SJSA1 (cell line): ENCODE measurements at regions not wholly inside any gene's neighbourhood (a gene's known extent, or its start where the extent isn't known, plus 50 kb on each side); places are given as distances from the start of the nearest gene placed in this dataset.
"Not testable (repeated sequence)": the region's sequence is repeated elsewhere in the genome, so short reads cannot be mapped to it uniquely, and the experiment has no call there.

Experiments used
- DNase-seq, 2 experiments: peaks; one replicate each; pipeline ENCODE4 v3.0.0-alpha.2; 2015 to 2020; ENCODE audit warnings: low spot score in 2 of 2, low read depth in 1 of 2
- H3K27ac ChIP-seq: fragments of 250-450 bp; sonication (Bioruptor Pico); 2 replicates; pipeline ENCODE4 v1.5.1; 2020; ENCODE audit warnings: mild to moderate bottlenecking, moderate library complexity
- H3K27me3 ChIP-seq: fragments of 250-450 bp; sonication (Bioruptor Pico); replicated peaks from 2 replicates; pipeline ENCODE4 v1.5.1; 2020; ENCODE audit warnings: mild to moderate bottlenecking, moderate library complexity
- H3K36me3 ChIP-seq: fragments of 250-450 bp; sonication (Bioruptor Pico); 2 replicates; pipeline ENCODE4 v1.5.1; 2020; ENCODE audit warnings: mild to moderate bottlenecking
- H3K4me1 ChIP-seq: fragments of 250-450 bp; sonication (Bioruptor Pico); replicated peaks from 2 replicates; pipeline ENCODE4 v1.6.1; 2021; ENCODE audit warnings: mild to moderate bottlenecking
- H3K4me3 ChIP-seq: fragments of 250-450 bp; sonication (Bioruptor Pico); 2 replicates; pipeline ENCODE4 v1.5.1; 2020; ENCODE audit warnings: mild to moderate bottlenecking
- H3K9me3 ChIP-seq: fragments of 250-450 bp; sonication (Bioruptor Pico); replicated peaks from 2 replicates; pipeline ENCODE4 v1.5.1; 2020; ENCODE audit warnings: mild to moderate bottlenecking

- H3K9me3 ChIP-seq: no peaks in the 10 kb centered on the region; the same call in 1 of the 2 replicates
- no peaks in the 10 kb centered on the region for H3K4me1 ChIP-seq
- 0 out of 2 replicates have a peak, but pooled peaks cover 3% of the 10 kb centered on the region for H3K27me3 ChIP-seq
- no peaks in the 10 kb centered on the region for H3K36me3 ChIP-seq
- no peak for DNase-seq
- no peak overlapping the region for H3K27ac ChIP-seq
- H3K4me3 ChIP-seq: no peak overlapping the region
These were observed 409.5 kb downstream of the MIAT start for GRCh38 chr22:27066856-27067255.

GRCh38 chr22:27068121-27068520 lies 410.7 kb downstream of the MIAT start:
- H3K4me1 ChIP-seq: no peaks in the 10 kb centered on the region
- no peak overlapping the region for H3K27ac ChIP-seq
- H3K4me3 ChIP-seq: no peak overlapping the region
- H3K27me3 ChIP-seq: peaks cover 8% of the 10 kb centered on the region
- H3K36me3 ChIP-seq: no peaks in the 10 kb centered on the region
- no peak for DNase-seq
- no peaks in the 10 kb centered on the region; the same call in 1 of the 2 replicates for H3K9me3 ChIP-seq

- H3K27ac ChIP-seq: no peak overlapping the region
- H3K36me3 ChIP-seq: no peaks in the 10 kb centered on the region
- no peaks in the 10 kb centered on the region; the same call in 1 of the 2 replicates for H3K9me3 ChIP-seq
- DNase-seq: no peak
- peaks cover 8% of the 10 kb centered on the region for H3K27me3 ChIP-seq
- H3K4me1 ChIP-seq: no peaks in the 10 kb centered on the region
- no peak overlapping the region for H3K4me3 ChIP-seq
These were observed 413.2 kb downstream of the MIAT start for GRCh38 chr22:27070594-27070993.

- DNase-seq: no peak
- H3K4me1 ChIP-seq: no peaks in the 10 kb centered on the region
- H3K4me3 ChIP-seq: no peak overlapping the region
- no peak overlapping the region for H3K27ac ChIP-seq
- H3K36me3 ChIP-seq: no peaks in the 10 kb centered on the region
- H3K9me3 ChIP-seq: no peaks in the 10 kb centered on the region; the same call in 1 of the 2 replicates
- H3K27me3 ChIP-seq: peaks cover 13% of the 10 kb centered on the region
These were observed 416.4 kb downstream of the MIAT start for GRCh38 chr22:27073601-27074425.

- H3K27me3 ChIP-seq: peaks cover 13% of the 10 kb centered on the region
These were observed 417.8 kb downstream of the MIAT start for GRCh38 chr22:27075028-27075678.

GRCh38 chr22:27075891-27076290 lies 418.5 kb downstream of the MIAT start:
- Histone ChIP-seq H3K4me1 (no peaks in the 10 kb centered on the region), H3K4me3 (no peak overlapping the region), H3K9me3 (no peaks in the 10 kb centered on the region), H3K27me3 (peaks cover 10% of the 10 kb centered on the region), H3K36me3 (no peaks in the 10 kb centered on the region), H3K27ac (no peak overlapping the region)
- no peak for DNase-seq

More at GRCh38 chr22:27075028-27075678, 417.8 kb downstream of the MIAT start:
- Histone ChIP-seq H3K4me3 (no peak overlapping the region), H3K4me1 (no peaks in the 10 kb centered on the region), H3K36me3 (no peaks in the 10 kb centered on the region), H3K9me3 (no peaks in the 10 kb centered on the region), H3K27ac (no peak overlapping the region)
- no peak for DNase-seq

GRCh38 chr22:27078064-27078463 lies 420.7 kb downstream of the MIAT start:
- H3K4me1 ChIP-seq, H3K36me3 ChIP-seq, H3K9me3 ChIP-seq, DNase-seq, H3K4me3 ChIP-seq, H3K27ac ChIP-seq: not testable (repeated sequence)
- peaks cover 12% of the 10 kb centered on the region for H3K27me3 ChIP-seq

GRCh38 chr22:27080036-27080578 lies 422.7 kb downstream of the MIAT start:
- no peaks in the 10 kb centered on the region for H3K36me3 ChIP-seq
- peaks cover 12% of the 10 kb centered on the region for H3K27me3 ChIP-seq
- H3K9me3 ChIP-seq: no peaks in the 10 kb centered on the region
- no peaks in the 10 kb centered on the region for H3K4me1 ChIP-seq
- DNase-seq: no peak
- no peak overlapping the region for H3K4me3 ChIP-seq
- no peak overlapping the region for H3K27ac ChIP-seq

GRCh38 chr22:27080863-27081262 lies 423.5 kb downstream of the MIAT start:
- no peak for DNase-seq
- Histone ChIP-seq H3K27ac (no peak overlapping the region), H3K4me1 (no peaks in the 10 kb centered on the region), H3K9me3 (no peaks in the 10 kb centered on the region), H3K27me3 (peaks cover 12% of the 10 kb centered on the region), H3K4me3 (no peak overlapping the region), H3K36me3 (no peaks in the 10 kb centered on the region)

GRCh38 chr22:27083610-27084009 lies 426.2 kb downstream of the MIAT start:
- H3K4me3 ChIP-seq: no peak overlapping the region
- no peaks in the 10 kb centered on the region for H3K36me3 ChIP-seq
- no peak for DNase-seq
- H3K27ac ChIP-seq: no peak overlapping the region
- peaks cover 8% of the 10 kb centered on the region; the same call in 1 of the 2 replicates for H3K27me3 ChIP-seq
- no peaks in the 10 kb centered on the region for H3K4me1 ChIP-seq
- no peaks in the 10 kb centered on the region for H3K9me3 ChIP-seq

GRCh38 chr22:27084130-27084529 lies 426.7 kb downstream of the MIAT start:
- no peaks in the 10 kb centered on the region for H3K4me1 ChIP-seq
- H3K27ac ChIP-seq: no peak overlapping the region
- H3K4me3 ChIP-seq: no peak overlapping the region
- H3K27me3 ChIP-seq: peaks cover 8% of the 10 kb centered on the region; the same call in 1 of the 2 replicates
- H3K9me3 ChIP-seq: no peaks in the 10 kb centered on the region
- no peak for DNase-seq
- H3K36me3 ChIP-seq: no peaks in the 10 kb centered on the region

- DNase-seq: no peak
- H3K9me3 ChIP-seq: no peaks in the 10 kb centered on the region
- no peaks in the 10 kb centered on the region for H3K36me3 ChIP-seq
- H3K27me3 ChIP-seq: peaks cover 5% of the 10 kb centered on the region; the same call in 1 of the 2 replicates
- no peaks in the 10 kb centered on the region for H3K4me1 ChIP-seq
- H3K27ac ChIP-seq: no peak overlapping the region
- no peak overlapping the region for H3K4me3 ChIP-seq
These were observed 429.0 kb downstream of the MIAT start for GRCh38 chr22:27086080-27087044.

GRCh38 chr22:27087051-27087450 lies 429.7 kb downstream of the MIAT start:
- no peaks in the 10 kb centered on the region; the same call in 1 of the 2 replicates for H3K27me3 ChIP-seq

More at GRCh38 chr22:27087051-27087450, 429.7 kb downstream of the MIAT start:
- DNase-seq: no peak
- no peaks in the 10 kb centered on the region for H3K4me1 ChIP-seq
- no peak overlapping the region for H3K4me3 ChIP-seq
- H3K9me3 ChIP-seq: no peaks in the 10 kb centered on the region
- no peak overlapping the region for H3K27ac ChIP-seq
- H3K36me3 ChIP-seq: no peaks in the 10 kb centered on the region
